SKM-1 (cell line): ENCODE measurements at regions not wholly inside any gene's neighbourhood (a gene's known extent, or its start where the extent isn't known, plus 50 kb on each side); places are given as distances from the start of the nearest gene placed in this dataset.

Experiments
- DNase-seq: peaks from one replicate; lab custom pipeline; 2025; ENCODE audit not compliant: unreplicated experiment; lab: John Stamatoyannopoulos, UW

GRCh38 chr21:14734833-14735232 lies 188.7 kb upstream of the SAMSN1 start:
- DNase-seq, result no peak

GRCh38 chr21:14734191-14734590 lies 188.1 kb upstream of the SAMSN1 start:
- no peak for DNase-seq

DNA sequence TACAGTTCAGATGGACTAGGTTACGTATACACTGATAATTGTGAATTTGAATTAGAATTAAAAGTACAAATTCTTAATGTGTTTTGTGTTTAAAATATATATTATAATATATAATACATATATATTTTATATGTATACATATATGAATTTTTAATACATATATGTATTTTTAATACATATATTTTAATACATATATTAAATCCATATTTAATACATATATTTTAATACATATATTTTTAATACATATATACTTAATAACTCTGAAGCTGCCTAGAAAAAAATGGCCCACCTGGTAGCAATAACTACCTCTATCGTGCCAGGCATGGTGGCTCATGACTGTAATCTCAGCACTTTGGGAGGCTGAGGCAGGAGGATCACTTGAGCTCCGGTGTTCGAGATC lies 179.1 kb upstream of the SAMSN1 start:
- DNase-seq, result no peak

- DNase-seq, result no peak
Measured at GRCh38 chr21:14722841-14723483, 176.8 kb upstream of the SAMSN1 start.

- DNase-seq, result no peak
Measured at GRCh38 chr21:14720237-14720636, 174.1 kb upstream of the SAMSN1 start.

GRCh38 chr21:14718951-14719350 lies 172.8 kb upstream of the SAMSN1 start:
- no peak for DNase-seq

- DNase-seq, result no peak
Measured at GRCh38 chr21:14716761-14717396, 170.8 kb upstream of the SAMSN1 start.

- no peak for DNase-seq
Measured at GRCh38 chr21:14713109-14713508, 167.0 kb upstream of the SAMSN1 start.

DNA sequence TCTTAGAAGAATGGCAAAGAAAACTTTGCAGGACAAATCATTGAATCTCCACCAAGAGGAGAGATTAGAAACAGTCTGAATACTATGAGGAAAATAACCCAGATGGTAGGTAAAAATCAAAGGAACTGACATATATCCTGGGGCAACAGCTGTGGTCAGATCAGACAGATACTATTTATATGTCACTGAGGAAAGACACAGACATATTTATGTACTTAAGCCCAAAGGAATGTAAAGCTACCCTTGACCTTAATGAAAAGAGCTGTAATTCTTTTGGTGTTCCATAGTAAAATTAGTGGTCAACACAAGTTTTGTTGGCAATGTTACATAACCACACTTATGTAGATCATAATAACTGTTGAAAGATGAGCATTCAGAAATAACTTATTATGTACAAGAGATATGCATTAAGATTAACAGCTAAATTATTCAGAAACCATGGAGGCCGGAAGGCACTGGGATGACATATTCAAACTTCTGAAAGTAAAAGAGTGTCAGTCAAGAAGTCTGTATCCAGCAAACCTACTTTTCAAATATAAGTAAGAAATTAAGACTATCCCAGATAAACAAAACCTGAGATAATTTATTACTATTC lies 166.1 kb upstream of the SAMSN1 start:
- DNase-seq, result no peak

DNA sequence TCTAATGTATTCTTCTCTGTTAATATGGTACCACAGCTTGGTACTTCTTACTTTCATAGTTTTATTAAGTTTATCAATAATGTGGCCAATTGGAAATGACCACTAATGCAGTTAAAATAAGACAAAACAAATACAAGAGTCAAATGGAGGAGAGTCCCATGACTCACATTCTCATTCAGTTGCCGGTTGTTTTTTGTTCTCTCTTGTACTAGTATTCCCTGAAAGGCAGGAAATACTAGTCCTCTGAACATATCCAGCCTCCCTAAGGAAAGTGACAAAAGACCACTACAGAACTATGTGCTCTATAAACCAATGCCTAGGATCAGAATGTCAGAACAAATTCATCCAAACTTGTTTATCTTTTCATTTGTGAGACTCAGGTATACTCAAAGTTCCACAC lies 165.2 kb upstream of the SAMSN1 start:
- DNase-seq, result no peak

GRCh38 chr21:14707511-14708020 lies 161.5 kb upstream of the SAMSN1 start:
- DNase-seq, result no peak

GRCh38 chr21:14706712-14707510 lies 160.8 kb upstream of the SAMSN1 start:
- DNase-seq, result no peak

DNA sequence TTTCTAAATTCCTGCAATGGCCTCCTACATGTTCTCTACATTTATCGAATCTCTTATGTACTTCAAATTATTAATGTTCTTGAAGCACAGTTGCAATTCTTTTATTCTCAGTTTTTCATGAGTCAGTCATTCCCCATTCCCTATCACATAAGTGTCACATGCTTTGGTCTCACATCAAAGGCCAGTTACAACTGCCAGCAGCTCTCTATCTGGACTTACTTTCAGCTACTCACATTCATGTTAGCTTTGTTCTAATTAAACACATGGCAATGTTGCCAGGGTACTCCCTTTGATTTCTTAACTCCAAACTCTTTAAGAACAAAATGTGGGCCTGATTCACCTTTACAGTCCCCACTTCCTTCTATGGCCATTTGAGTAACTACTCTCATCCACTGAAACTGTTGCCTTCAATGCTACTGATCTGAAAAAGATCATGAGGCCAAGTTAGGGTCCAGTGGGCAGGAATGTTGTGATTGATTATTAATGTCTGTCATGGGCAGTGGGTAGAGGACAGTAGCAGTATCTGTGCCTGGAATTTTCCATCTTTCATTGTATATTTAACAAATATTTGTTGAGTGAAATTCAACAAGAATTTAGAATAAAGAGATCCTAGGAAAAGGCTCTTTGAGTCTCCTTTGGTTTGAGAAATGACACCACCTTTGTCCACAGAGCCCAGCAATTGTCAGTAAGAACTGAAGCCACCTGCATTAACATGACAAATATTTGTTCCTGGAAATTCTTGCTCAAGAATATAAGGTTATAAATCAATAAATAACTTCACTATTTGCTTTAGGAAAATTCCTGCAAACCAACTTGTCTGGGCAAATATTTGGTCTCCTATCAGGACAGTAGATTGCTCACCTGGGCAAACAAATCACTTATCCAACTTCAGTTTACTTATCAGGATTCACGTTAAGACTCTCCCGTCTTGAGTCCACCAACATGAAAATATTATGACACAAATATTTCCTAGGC lies 153.6 kb upstream of the SAMSN1 start:
- DNase-seq, result no peak

GRCh38 chr21:14697769-14698168 lies 151.7 kb upstream of the SAMSN1 start:
- no peak for DNase-seq

DNA sequence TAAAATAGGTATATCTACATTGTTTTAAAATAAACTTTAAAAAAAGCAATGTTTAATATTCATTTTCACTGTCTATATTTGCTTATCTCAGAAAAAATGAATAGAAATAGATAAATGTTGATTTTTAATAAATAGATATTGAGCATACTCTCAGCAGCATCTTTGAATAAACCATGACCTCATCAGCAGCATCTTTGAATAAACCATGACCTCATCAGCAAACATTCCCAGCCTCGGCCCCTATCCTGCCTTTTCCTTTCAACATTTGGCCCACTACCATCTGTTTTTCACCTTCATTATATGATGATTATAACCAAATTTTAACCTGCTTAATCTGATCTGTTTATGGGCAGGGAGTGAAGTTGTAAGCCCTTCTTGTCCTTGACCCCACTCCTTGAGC lies 148.7 kb upstream of the SAMSN1 start:
- no peak for DNase-seq

- no peak for DNase-seq
Measured at GRCh38 chr21:14693997-14694396, 147.9 kb upstream of the SAMSN1 start.

GRCh38 chr21:14691914-14692313 lies 145.8 kb upstream of the SAMSN1 start:
- DNase-seq, result no peak

- DNase-seq, result no peak
Measured at GRCh38 chr21:14690886-14691285, 144.8 kb upstream of the SAMSN1 start.

DNA sequence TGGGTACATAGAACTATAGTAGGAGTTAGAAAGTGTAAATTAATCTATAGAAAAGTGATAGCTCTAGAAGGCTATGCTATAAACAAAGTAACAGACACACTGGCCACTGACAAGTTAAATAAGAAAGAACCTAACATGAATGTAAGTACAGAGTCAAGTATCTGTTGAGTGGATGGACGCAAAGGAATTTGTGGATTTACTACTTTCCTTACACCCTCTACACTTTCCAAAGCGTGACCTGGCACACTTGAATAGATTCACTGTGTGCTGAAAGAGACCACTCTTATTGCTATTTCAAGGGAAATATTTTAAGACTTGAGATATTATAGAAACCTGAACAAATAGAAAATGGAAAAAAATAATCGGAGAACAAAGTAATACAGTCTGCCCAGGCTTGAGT lies 142.8 kb upstream of the SAMSN1 start:
- no peak for DNase-seq

- DNase-seq, result no peak
Measured at GRCh38 chr21:14688412-14688811, 142.3 kb upstream of the SAMSN1 start.

GRCh38 chr21:14687268-14687625 lies 141.1 kb upstream of the SAMSN1 start:
- peak; percentile 66 for DNase-seq
